ENCODE measurements at regions not wholly inside any gene's neighbourhood (a gene's known extent, or its start where the extent isn't known, plus 50 kb on each side); places are given as distances from the start of the nearest gene placed in this dataset.

GRCh38 chr10:4265964-4266363 is 481.0 kb upstream of the KLF6 start:
- TF ChIP-seq CTCF (conservative IDR thresholded peaks at IDR 0.05) (no peak), EZH2 (IDR thresholded peaks at IDR 0.05; ENCODE audit: low read depth) (no peak)
